Nephron progenitor cell (in vitro differentiated cells): ENCODE measurements at regions not wholly inside any gene's neighbourhood (a gene's known extent, or its start where the extent isn't known, plus 50 kb on each side); places are given as distances from the start of the nearest gene placed in this dataset.

Source experiments
- DNase-seq: peaks from one replicate; pipeline ENCODE4 v3.0.0; 2021
- H3K27ac Mint-ChIP-seq: 2 replicates; pipeline ENCODE4 v1.8.0; 2021; ENCODE audit warnings: mild to moderate bottlenecking, moderate library complexity, mixed read lengths
- H3K27me3 Mint-ChIP-seq: 2 replicates; pipeline ENCODE4 v1.8.0; 2021; ENCODE audit warnings: mild to moderate bottlenecking, low read depth, mixed read lengths; ENCODE audit not compliant: poor library complexity
- H3K36me3 Mint-ChIP-seq: 2 replicates; pipeline ENCODE4 v1.8.0; 2021; ENCODE audit warnings: low read depth, mixed read lengths
- H3K4me1 Mint-ChIP-seq: 2 replicates; pipeline ENCODE4 v1.8.0; 2021; ENCODE audit warnings: mixed read lengths
- H3K4me3 Mint-ChIP-seq: 2 replicates; pipeline ENCODE4 v1.8.0; 2021; ENCODE audit warnings: mild to moderate bottlenecking, moderate library complexity, mixed read lengths
- H3K9me3 Mint-ChIP-seq: 2 replicates; pipeline ENCODE4 v1.8.0; 2021; ENCODE audit warnings: mild to moderate bottlenecking, moderate library complexity, mixed read lengths
- CTCF ChIP-seq: fragments of 200-600 bp; sonication (generic); IDR thresholded peaks from 2 replicates; pipeline ENCODE4 v1.5.0; 2021; ENCODE audit warnings: antibody characterized with exemption

DNA sequence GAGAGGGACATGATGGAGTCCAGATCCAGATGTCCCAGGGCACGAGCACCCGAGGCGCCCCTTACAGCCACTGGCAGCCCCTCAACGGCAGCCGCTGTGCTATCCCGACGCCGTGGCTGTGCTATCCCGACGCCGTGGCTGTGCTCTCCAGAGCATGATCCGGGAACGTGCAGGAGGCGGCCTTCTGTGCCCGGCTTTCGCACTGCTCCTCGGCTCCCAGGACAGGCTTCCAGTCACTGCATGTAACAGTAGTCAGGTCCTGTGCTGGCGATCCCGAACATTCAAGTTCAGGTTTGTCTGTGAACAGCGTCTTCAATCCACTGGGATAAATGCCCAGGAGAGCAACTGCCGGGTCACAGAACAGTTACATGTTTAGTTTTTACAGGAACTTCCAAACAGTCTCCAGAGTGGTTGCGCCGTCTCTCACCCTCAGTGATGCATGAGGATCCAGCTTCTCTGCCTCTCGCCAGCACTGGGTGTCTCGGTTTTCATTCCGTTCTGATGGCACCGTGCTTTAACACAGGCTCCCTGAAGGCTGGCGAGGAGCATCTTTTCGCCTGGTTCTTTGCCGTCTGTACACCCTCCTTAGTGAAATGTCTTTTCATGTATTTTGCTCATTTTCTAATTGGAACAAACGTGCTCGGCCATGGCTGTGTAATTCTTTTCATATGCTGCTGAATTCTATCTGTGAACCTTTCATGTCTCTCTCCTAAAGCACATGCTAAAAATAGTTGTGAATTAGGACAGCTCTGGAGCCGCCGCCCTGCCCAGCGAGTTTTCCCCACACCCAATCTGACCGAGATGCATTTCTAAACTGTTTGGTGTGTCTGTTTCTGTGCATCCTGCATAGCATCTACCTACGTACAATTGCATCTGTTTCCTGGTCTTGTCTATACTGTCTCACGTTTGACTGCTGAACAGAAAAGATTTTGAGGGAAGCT is 72.6 kb upstream of the METRNL start:
- peak overlapping the region; percentile 91 for H3K27ac Mint-ChIP-seq
- peaks cover 34% of the 10 kb centered on the region for H3K4me1 Mint-ChIP-seq
- H3K36me3 Mint-ChIP-seq = peaks cover 49% of the 10 kb centered on the region
- DNase-seq = no peak
- no peak for TF ChIP-seq CTCF
- H3K4me3 Mint-ChIP-seq = no peak overlapping the region
- H3K9me3 Mint-ChIP-seq = peaks cover 18% of the 10 kb centered on the region
- H3K27me3 Mint-ChIP-seq = peaks cover 7% of the 10 kb centered on the region

GRCh38 chr17:83007504-83008185 is 71.8 kb upstream of the METRNL start:
- no peak for DNase-seq
- Mint-ChIP-seq H3K27me3 (peaks cover 7% of the 10 kb centered on the region), H3K4me1 (peaks cover 40% of the 10 kb centered on the region), H3K4me3 (peak overlapping the region; percentile 34), H3K9me3 (peaks cover 18% of the 10 kb centered on the region), H3K27ac (no peak overlapping the region), H3K36me3 (peaks cover 51% of the 10 kb centered on the region)
- TF ChIP-seq CTCF = no peak

- Mint-ChIP-seq H3K9me3 (peaks cover 18% of the 10 kb centered on the region), H3K4me3 (no peak overlapping the region), H3K36me3 (peaks cover 54% of the 10 kb centered on the region), H3K27me3 (peaks cover 7% of the 10 kb centered on the region), H3K27ac (no peak overlapping the region), H3K4me1 (peaks cover 45% of the 10 kb centered on the region)
- TF ChIP-seq CTCF = no peak
- no peak for DNase-seq
These were observed 71.3 kb upstream of the METRNL start for GRCh38 chr17:83008186-83008510.

DNA sequence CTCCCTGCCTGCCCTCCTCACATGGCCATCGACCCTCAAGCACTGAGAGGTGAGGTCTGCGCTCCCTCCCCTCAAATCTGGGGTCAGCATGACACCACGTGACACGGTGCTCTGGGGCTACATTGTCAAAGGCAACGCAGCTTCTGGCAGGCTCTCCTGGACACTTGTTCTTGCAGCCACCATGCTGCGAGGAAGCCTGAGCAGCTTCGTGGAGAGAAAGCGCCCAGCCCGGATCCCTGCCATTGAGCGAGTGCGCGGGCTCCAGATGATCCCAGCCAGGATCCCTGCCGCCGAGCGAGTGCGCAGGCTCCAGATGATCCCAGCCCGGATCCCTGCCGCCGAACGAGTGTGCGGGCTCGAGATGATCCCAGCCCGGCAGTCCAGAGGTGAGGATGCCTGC is 70.9 kb upstream of the METRNL start:
- Mint-ChIP-seq H3K27ac (no peak overlapping the region), H3K4me3 (no peak overlapping the region), H3K4me1 (peaks cover 45% of the 10 kb centered on the region), H3K9me3 (peaks cover 18% of the 10 kb centered on the region), H3K36me3 (peaks cover 54% of the 10 kb centered on the region), H3K27me3 (peaks cover 7% of the 10 kb centered on the region)
- no peak for TF ChIP-seq CTCF
- DNase-seq = no peak

DNA sequence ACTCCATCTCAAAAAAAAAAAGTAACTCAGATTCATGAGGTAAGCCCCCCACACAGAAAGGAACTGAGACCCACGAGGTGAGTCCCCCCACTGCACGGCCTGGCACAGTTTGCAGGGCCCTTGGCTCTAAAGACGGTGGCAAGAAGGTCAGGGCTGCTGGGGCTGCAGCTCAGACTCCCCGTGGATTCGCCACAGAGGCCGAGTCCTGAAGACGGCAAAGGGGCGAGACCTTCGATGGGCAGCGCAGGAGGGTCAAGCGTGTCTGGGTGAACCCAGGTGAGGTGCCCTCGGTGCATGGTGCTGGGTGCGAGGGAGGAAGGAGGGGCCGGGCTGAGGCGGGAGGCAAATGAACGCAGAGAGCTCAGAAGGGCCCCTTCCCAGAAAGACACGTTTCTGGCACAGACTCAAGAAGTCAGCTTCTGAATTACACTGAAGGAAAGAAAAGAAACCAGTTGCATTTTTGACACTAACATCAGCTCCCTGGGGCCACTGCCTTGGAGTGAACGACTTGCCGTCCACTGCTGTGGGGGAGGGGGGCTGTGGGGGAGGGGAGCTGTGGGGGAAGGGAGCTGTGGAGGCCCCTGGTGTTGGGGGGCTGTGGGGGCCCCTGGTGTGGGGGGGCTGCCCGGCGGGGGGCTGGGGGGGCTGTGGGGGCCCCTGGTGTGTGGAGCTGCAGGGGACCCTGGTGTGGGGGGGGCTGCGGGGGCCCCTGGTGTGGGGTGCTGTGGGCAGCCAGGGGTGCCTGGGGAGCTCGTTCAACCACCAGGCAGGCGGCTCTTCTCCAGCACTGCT is 69.8 kb upstream of the METRNL start:
- peaks cover 53% of the 10 kb centered on the region for H3K36me3 Mint-ChIP-seq
- TF ChIP-seq CTCF = no peak
- peaks cover 11% of the 10 kb centered on the region for H3K27me3 Mint-ChIP-seq
- H3K27ac Mint-ChIP-seq = no peak overlapping the region
- H3K9me3 Mint-ChIP-seq = peaks cover 17% of the 10 kb centered on the region
- no peak for DNase-seq
- H3K4me1 Mint-ChIP-seq = peaks cover 52% of the 10 kb centered on the region
- no peak overlapping the region for H3K4me3 Mint-ChIP-seq
